Raji (cell line): ENCODE measurements at regions not wholly inside any gene's neighbourhood (a gene's known extent, or its start where the extent isn't known, plus 50 kb on each side); places are given as distances from the start of the nearest gene placed in this dataset.

ENCODE experiments used
- POLR2A ChIP-seq: IDR thresholded peaks from 2 replicates; pipeline ENCODE4 v1.6.1; 2011; ENCODE audit warnings: low read depth, low read length, control low read depth; ENCODE audit not compliant: insufficient read depth

GRCh38 chr1:55870106-55870505, 654.9 kb upstream of the USP24 start:
- no peak for TF ChIP-seq POLR2A

GRCh38 chr1:55869065-55869464, 653.9 kb upstream of the USP24 start:
- no peak for TF ChIP-seq POLR2A

GRCh38 chr1:55868026-55868425, 652.9 kb upstream of the USP24 start:
- TF ChIP-seq POLR2A: no peak

DNA sequence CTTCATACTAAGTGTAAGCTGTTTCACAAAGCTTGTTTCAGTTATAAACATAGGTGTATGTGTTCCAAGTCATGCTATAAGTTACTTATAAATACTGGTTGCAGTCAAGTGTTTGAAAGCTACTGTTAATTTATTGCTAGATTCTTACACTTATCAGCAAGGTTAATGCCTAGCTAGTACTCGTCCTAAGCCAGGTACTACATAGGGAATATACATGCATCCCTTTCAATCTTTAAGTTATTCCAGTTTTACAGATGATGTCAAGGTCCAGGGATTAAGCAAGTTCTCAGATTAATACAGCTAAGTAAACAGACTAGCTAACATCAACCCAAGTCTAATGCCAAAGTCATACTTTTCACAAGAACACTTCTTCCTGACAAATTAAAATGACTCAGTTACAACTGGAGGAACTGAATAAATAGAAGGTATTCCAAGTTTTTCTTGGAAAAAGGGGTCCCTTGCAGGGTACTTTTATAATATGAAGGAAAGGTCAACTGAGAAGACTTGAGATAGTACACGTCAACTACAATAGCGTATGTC, 652.2 kb upstream of the USP24 start:
- TF ChIP-seq POLR2A: no peak

DNA sequence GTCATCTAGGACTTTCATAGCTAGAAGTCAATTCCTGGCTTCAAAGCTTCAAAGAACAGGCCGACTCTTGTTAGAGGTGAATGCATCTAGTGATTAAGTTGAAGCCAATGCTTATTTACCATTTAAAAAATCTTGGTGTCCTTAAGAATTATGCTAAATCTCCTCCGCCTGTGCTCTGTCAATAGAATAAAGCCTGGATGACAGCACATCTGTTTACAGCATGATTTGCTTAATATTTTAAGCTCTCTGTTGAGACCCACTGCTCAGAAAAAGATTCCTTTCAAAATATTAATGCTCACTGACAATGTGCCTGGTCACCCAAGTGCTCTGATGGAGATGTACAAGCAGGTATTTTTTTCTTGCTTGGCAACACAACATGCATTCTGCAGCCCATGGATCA, 649.1 kb upstream of the USP24 start:
- TF ChIP-seq POLR2A: no peak

DNA sequence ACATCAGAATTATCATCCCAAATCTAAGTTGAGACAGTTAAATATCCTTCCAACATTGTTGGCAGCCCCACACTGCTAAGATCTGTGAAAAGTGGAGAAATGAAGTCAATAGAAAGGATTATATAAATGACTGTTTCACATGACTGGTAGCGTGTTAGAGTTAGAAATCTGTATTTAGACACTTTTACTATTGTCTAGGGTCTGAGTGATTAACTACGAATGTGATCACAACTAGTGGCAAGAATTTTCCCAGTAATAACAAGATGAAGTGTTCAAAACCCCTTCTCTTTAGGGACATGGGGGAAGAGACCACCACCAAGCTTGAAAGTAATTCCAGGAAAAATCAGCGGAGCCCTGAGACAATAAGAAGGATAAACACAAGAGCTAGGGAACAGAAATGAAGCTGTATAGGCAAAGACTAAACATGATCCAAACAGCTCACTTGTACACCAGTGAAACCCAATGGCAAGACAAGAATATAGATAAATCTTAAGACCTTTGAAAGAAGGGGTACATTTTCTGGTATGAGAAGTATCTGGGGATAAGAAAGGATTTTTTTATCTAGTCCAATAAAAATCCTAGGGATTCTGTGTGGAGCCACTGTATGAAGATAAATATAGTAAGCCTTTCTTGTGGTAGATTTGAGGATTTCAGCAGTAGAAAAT, 646.6 kb upstream of the USP24 start:
- TF ChIP-seq POLR2A: no peak

DNA sequence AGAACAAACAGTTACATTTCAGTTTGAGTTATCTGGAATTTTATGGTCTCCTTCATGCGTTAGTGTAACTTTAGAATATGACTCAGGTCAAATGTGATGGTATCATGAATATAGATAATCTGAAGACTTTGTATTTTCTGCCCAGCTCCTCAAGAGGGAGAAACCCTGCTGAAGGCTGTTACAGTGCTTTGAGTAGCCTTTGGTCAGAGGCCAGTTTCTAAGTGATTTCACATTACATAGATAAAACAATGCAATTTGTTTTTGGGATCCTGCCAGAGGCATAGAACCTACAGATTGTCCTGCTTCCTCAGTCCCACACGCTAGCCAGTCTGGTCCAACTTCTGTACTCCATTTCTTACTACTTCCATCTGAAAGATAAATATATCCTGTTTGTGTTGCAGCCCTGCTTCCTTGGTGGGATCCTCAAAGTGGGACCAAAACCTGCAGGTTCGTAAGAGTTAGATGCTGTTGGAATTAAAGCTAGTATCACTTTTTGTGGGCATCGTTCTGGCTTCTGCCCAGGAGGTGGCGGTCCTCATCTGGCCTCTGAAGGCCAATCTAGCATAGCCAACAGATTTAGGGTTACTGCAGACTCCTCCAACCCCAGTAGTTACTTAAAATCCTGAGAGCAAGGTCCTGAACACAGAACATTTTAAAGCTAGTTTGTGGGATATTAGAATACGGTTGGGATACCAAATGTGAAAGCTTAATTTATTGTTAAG, 645.8 kb upstream of the USP24 start:
- TF ChIP-seq POLR2A: no peak

DNA sequence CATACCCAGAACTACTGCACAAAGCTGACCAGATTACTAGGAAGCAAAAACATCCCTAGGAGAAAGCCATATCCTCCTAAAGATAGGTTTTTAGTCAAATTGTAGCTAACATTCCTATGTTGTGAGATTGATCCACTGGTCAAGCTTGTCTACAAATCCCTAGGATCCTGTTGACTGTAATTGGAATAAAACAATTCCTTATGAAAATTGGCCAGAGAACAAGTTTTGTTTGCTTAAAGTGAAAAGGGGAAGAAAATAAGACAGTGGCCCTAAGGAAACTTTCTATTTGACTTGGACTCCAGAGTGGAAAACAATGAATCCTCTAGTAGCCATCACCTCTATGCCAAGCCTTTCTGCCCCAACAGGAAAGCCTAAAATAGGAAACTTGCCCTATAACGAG, 645.2 kb upstream of the USP24 start:
- TF ChIP-seq POLR2A: no peak

DNA sequence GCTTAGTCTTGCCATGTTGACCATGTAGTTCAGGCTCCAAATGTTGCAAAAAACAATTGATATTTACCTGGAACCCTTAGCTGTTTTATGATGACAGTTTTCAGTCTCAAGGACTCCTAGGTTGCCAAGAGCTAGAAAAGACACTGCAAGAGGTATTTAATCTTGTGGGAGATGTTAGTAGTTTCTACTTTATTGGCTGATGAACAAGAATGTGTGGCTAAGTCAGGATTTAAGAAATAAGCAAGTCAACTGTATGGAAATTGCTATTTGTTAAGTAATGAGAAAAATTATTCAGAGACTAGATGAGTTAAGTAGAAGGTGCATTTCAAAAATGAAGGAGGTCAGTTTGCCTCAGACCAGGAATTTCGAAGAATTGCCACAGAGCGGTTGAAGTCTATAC, 639.7 kb upstream of the USP24 start:
- TF ChIP-seq POLR2A: no peak

GRCh38 chr1:55848906-55849305, 633.7 kb upstream of the USP24 start:
- TF ChIP-seq POLR2A: no peak

DNA sequence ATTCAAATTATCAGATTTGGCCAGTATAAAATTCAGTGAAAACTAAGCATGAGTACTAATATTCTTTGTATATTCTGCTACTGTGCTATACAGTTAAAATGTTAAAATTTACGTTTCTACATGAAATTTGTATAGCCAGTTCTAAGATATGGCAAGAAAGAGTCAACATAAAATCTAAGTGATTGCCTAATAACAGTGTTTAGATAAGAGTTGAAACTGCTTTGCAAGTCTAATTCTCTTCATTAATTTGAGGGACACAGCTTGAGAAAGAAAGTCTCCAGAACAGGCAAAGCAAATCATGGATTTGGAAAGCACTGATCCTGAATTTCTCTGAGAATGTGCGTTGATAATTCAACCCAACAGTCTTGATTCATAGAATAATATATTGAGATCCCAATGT, 630.9 kb upstream of the USP24 start:
- no peak for TF ChIP-seq POLR2A

- TF ChIP-seq POLR2A: no peak
Measured at GRCh38 chr1:55844322-55844721, 629.2 kb upstream of the USP24 start.

GRCh38 chr1:55839626-55840025, 624.5 kb upstream of the USP24 start:
- TF ChIP-seq POLR2A: no peak

DNA sequence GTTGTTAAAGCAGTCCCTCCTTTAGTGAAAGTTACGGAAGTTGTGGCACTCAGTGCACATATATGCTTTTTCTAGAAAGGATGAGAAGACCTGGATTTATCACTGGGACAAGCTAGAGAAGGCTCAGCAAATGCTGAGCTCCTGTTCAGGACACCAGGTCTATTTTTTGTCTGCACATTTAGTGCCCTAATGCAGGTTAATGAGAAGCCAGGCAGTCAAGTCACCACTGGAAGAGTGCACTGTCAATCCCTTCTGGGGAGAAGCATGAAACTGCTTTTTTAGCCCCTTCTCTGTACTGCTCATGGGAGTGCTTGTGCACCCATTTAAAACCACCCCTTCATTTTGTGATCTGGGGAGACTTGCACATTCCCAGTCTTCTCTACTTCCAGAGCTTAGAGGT, 624.1 kb upstream of the USP24 start:
- TF ChIP-seq POLR2A: no peak

- no peak for TF ChIP-seq POLR2A
Measured at GRCh38 chr1:55836086-55836485, 620.9 kb upstream of the USP24 start.

DNA sequence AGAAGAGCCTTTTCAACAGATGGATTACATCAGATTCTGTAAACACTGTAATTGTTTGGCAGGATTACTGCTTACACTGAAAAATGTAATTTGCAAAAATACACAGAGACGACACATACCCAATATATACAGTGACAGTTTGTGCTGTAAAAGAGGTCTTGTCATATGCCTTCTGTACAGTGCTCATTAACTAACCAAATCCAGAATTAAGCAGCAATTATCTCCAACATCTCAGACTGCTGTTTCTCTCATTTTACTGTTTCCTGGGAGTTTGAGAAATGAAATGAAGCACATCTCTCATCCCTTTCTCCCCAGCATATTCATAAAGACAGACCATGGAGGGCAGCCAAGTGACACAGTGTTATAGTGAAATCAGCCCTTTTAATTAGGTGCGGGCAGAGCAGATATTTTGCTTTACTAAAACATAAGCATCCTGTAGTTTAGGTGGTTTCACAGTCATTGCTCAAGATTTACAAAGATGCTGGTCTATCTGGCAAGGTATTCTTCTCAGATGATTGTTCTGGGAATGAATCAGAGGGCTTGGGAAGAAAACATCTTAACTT, 618.4 kb upstream of the USP24 start:
- TF ChIP-seq POLR2A: no peak
